ENCODE measurements at regions not wholly inside any gene's neighbourhood (a gene's known extent, or its start where the extent isn't known, plus 50 kb on each side); places are given as distances from the start of the nearest gene placed in this dataset.
"Not testable (repeated sequence)": the region's sequence is repeated elsewhere in the genome, so short reads cannot be mapped to it uniquely, and the experiment has no call there.

- no peak overlapping the region for H3K4me3 ChIP-seq (ENCODE audit: low read depth, low read length)
- TF ChIP-seq, protein P1, sequence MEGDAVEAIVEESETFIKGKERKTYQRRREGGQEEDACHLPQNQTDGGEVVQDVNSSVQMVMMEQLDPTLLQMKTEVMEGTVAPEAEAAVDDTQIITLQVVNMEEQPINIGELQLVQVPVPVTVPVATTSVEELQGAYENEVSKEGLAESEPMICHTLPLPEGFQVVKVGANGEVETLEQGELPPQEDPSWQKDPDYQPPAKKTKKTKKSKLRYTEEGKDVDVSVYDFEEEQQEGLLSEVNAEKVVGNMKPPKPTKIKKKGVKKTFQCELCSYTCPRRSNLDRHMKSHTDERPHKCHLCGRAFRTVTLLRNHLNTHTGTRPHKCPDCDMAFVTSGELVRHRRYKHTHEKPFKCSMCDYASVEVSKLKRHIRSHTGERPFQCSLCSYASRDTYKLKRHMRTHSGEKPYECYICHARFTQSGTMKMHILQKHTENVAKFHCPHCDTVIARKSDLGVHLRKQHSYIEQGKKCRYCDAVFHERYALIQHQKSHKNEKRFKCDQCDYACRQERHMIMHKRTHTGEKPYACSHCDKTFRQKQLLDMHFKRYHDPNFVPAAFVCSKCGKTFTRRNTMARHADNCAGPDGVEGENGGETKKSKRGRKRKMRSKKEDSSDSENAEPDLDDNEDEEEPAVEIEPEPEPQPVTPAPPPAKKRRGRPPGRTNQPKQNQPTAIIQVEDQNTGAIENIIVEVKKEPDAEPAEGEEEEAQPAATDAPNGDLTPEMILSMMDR (IDR thresholded peaks at IDR 0.05; ENCODE audit: low read depth, low read length), result no peak
Observed at GRCh38 chr4:138798404-138798803, 217.2 kb upstream of the NOCT start.

GRCh38 chr4:138797646-138798045 is 217.9 kb upstream of the NOCT start:
- TF ChIP-seq, protein P1 (IDR thresholded peaks at IDR 0.05; ENCODE audit: low read depth, low read length), result no peak
- no peak overlapping the region for H3K4me3 ChIP-seq (ENCODE audit: low read depth, low read length)

- no peak overlapping the region for H3K4me3 ChIP-seq (ENCODE audit: low read depth, low read length)
- TF ChIP-seq, protein P1 (IDR thresholded peaks at IDR 0.05; ENCODE audit: low read depth, low read length), result no peak
Observed at GRCh38 chr4:138796761-138797160, 218.8 kb upstream of the NOCT start.

- TF ChIP-seq, protein P1 (IDR thresholded peaks at IDR 0.05; ENCODE audit: low read depth, low read length), result no peak
- H3K4me3 ChIP-seq (ENCODE audit: low read depth, low read length), result no peak overlapping the region
Observed at GRCh38 chr4:138790706-138791340, 224.8 kb upstream of the NOCT start.

- TF ChIP-seq, protein P1 (IDR thresholded peaks at IDR 0.05; ENCODE audit: low read depth, low read length), result no peak
- H3K4me3 ChIP-seq (ENCODE audit: low read depth, low read length), result no peak overlapping the region
Observed at GRCh38 chr4:138789796-138790195, 225.8 kb upstream of the NOCT start.

- H3K4me3 ChIP-seq (ENCODE audit: low read depth, low read length), result no peak overlapping the region
Observed at GRCh38 chr4:138788857-138789256, 226.7 kb upstream of the NOCT start.

DNA sequence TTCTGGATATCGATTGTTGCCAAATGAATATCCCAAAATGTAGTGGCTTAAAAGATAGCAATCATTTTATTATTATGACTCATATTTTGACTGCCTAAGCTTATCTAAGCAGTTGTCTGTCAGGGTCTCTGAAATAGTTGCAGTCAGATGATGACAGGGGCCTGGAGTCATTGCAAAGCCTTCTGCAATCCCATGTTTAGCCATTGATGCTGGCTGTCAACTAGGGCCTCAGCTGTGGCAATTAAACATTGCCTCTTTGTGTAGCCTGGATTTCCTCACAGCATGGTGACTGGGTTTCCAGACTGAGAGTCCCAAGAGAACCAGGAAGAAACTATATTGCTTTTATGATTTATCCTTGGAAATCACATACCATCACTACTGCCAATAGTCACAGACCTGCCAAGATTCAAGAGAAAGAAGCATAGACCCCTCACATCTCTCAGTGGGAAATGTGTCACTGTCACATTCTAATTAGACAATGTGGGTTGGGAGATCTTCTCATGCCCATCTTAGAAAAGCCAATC is 227.3 kb upstream of the NOCT start:
- no peak overlapping the region for H3K4me3 ChIP-seq (ENCODE audit: low read depth, low read length)
- TF ChIP-seq, protein P1 (IDR thresholded peaks at IDR 0.05; ENCODE audit: low read depth, low read length), result no peak

More at GRCh38 chr4:138788857-138789256, 226.7 kb upstream of the NOCT start:
- TF ChIP-seq, protein P1 (IDR thresholded peaks at IDR 0.05; ENCODE audit: low read depth, low read length), result no peak

GRCh38 chr4:138779761-138780160 is 235.8 kb upstream of the NOCT start:
- not testable (repeated sequence) for H3K4me3 ChIP-seq (ENCODE audit: low read depth, low read length)
